ENCODE measurements at regions not wholly inside any gene's neighbourhood (a gene's known extent, or its start where the extent isn't known, plus 50 kb on each side); places are given as distances from the start of the nearest gene placed in this dataset.
A peak's percentile ranks its signal among the peaks of the same experiment; 100 is the strongest.

GRCh38 chr3:24830230-24831152 lies 335.8 kb upstream of the THRB start:
- TF ChIP-seq POLR2AphosphoS5 (IDR thresholded peaks at IDR 0.05) = no peak
- TF ChIP-seq CTCF (IDR thresholded peaks at IDR 0.05; ENCODE audit: poor library complexity, severe bottlenecking) = no peak
- no peak for TF ChIP-seq EP300 (conservative IDR thresholded peaks at IDR 0.05; ENCODE audit: poor library complexity, severe bottlenecking)
- no peak for TF ChIP-seq REST (IDR thresholded peaks at IDR 0.05; ENCODE audit: borderline replicate concordance)
- peak; percentile 12 for TF ChIP-seq RAD21 (conservative IDR thresholded peaks at IDR 0.05)
- TF ChIP-seq EZH2 (IDR thresholded peaks at IDR 0.05; ENCODE audit: borderline replicate concordance, insufficient read depth, low read length, poor library complexity, severe bottlenecking) = no peak
- TF ChIP-seq TAF1 (IDR thresholded peaks at IDR 0.05; ENCODE audit: low read depth) = no peak
